Urinary bladder (tissue), 3 donors: ENCODE measurements at regions not wholly inside any gene's neighbourhood (a gene's known extent, or its start where the extent isn't known, plus 50 kb on each side); places are given as distances from the start of the nearest gene placed in this dataset.

Source experiments
- DNase-seq: peaks from one replicate; pipeline ENCODE4 v3.0.0-alpha.2; 2015; ENCODE audit errors: extremely low spot score
- H3K27ac ChIP-seq: one replicate; pipeline ENCODE4 v1.5.1; 2013; ENCODE audit warnings: low read depth, mild to moderate bottlenecking, moderate library complexity
- H3K36me3 ChIP-seq: one replicate; pipeline ENCODE4 v1.6.1; 2013; ENCODE audit warnings: mild to moderate bottlenecking, moderate library complexity; ENCODE audit not compliant: insufficient read depth
- H3K4me1 ChIP-seq: one replicate; pipeline ENCODE4 v1.6.1; 2013; ENCODE audit warnings: mild to moderate bottlenecking, moderate library complexity; ENCODE audit not compliant: insufficient read depth
- H3K4me3 ChIP-seq: one replicate; pipeline ENCODE4 v1.5.1; 2013; ENCODE audit warnings: low read depth, low read length
- WGBS: extraction: QIAGEN DNeasy Blood & Tissue Kit; methylation state at CpG from one replicate; pipeline ENCODE4 v1.1.7; 2013; 5-methylcytosine and 5-hydroxymethylcytosine counted together
- donor health status: healthy with polysubstance abuse.
- donor health status: healthy.

GRCh38 chr20:24718277-24718676, 230.8 kb upstream of the CST7 start:
- H3K36me3 ChIP-seq = no peaks in the 10 kb centered on the region
- DNase-seq = no peak
- no peak overlapping the region for H3K4me3 ChIP-seq
- H3K4me1 ChIP-seq = no peaks in the 10 kb centered on the region
- 78% methylated on average over 2 of the region's 2 CpGs for WGBS
- H3K27ac ChIP-seq = no peak overlapping the region

- H3K36me3 ChIP-seq = no peaks in the 10 kb centered on the region
- no peaks in the 10 kb centered on the region for H3K4me1 ChIP-seq
- 85% methylated on average over 1 of the region's 1 CpG for whole genome bisulfite sequencing
- DNase-seq = no peak
- H3K4me3 ChIP-seq = no peak overlapping the region
- H3K27ac ChIP-seq = no peak overlapping the region
Observed at GRCh38 chr20:24718696-24719095, 230.4 kb upstream of the CST7 start.

DNA sequence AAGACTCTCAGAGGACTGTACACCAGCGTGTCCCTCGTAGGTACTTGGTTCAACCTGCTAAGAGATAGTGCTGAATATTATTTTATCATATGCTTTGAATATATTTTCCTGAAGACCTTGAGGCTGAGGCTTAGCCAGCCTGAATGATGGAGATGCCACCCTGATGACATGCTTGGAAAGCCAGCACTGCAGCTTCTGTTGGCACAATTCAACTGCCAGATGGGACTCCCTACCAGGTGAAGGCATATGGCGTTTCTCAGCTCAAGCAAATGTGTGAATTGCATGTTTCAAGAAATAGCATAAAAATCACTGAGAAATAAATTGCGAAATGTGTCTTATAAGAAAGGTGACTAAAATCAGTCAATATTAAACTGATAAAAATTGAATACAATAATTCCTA, 228.1 kb upstream of the CST7 start:
- no peak overlapping the region for H3K27ac ChIP-seq
- no peaks in the 10 kb centered on the region for H3K4me1 ChIP-seq
- no peak overlapping the region for H3K4me3 ChIP-seq
- no peaks in the 10 kb centered on the region for H3K36me3 ChIP-seq
- 79% methylated on average over 4 of the region's 4 CpGs for WGBS
- no peak for DNase-seq

GRCh38 chr20:24721891-24722568, 227.0 kb upstream of the CST7 start:
- H3K4me3 ChIP-seq = no peak overlapping the region
- H3K4me1 ChIP-seq = no peaks in the 10 kb centered on the region
- 63% methylated on average over 2 of the region's 2 CpGs for WGBS
- H3K27ac ChIP-seq = no peak overlapping the region
- no peak for DNase-seq
- H3K36me3 ChIP-seq = no peaks in the 10 kb centered on the region

DNA sequence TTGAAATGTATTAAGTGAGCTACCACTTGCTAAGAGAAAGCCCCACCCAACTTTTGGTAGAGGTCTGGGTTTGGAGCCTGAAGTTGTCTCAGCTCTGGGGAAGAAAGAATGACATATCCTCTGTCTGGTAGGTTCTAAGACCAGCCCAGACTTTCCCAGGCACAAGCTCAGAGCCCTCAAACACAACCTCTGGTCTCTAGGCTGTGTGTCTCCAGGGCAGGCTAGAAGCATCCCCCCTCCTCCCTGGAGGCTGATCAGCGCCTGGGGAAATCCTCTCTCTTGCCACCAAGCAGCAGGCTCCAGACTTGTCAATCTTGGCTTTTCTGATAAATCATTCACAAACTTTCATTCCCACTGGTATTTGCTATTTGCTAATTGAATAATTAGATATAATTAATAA, 226.5 kb upstream of the CST7 start:
- DNase-seq = no peak
- Histone ChIP-seq H3K4me3 (no peak overlapping the region), H3K27ac (no peak overlapping the region), H3K4me1 (no peaks in the 10 kb centered on the region), H3K36me3 (no peaks in the 10 kb centered on the region)
- 76% methylated on average over 1 of the region's 1 CpG for whole genome bisulfite sequencing

DNA sequence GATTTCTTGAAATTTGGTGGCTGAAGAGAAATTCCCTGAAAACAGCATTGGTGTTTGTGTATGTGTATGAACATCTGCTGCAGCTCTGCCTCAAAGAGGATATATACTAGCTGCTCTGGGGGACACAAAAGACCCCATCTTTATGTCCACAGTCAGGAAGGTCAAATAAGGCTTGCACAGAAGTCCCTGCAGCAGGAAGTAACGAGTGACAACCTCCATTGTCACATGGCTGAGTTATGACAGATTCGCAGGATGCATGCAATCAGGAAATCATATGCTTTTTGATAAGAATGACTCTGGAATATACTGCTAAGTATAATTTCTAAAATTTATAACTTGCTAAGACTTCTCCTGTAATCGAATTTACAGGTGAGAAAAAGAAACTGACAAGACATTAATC, 225.9 kb upstream of the CST7 start:
- Histone ChIP-seq H3K27ac (no peak overlapping the region), H3K4me1 (no peaks in the 10 kb centered on the region), H3K36me3 (no peaks in the 10 kb centered on the region), H3K4me3 (no peak overlapping the region)
- no peak for DNase-seq
- WGBS = 42% methylated on average over 3 of the region's 3 CpGs

- WGBS = 68% methylated on average over 13 of the region's 13 CpGs
- DNase-seq = no peak
- Histone ChIP-seq H3K4me3 (no peak overlapping the region), H3K36me3 (no peaks in the 10 kb centered on the region), H3K27ac (no peak overlapping the region), H3K4me1 (no peaks in the 10 kb centered on the region)
Observed at GRCh38 chr20:24723647-24724352, 225.3 kb upstream of the CST7 start.

DNA sequence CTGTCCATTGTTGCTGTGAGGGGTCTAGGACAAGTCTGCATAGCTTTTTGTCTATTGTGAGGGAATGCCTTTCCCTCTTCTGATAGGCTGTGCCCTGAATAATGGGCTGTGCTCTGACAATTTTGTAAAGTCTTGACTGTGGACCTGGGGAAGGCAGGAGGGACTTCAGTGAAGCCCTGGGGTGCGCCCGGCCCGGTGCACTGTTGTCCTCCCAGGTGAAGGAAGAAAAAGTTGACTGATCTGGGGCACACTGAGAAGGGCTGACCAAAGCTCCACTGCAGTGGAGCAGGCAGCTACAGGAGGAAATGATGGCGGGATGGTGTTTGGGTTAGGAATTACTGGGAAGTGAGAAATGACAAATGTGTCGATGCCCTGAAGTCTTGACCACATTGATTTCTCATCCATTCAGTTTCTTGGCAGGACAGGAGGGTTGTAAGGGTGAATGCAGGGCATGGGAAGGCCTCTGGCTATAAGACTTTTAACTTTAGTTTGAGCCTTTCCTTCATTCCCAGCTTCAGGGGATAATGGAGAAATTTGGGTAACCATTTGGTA, 224.0 kb upstream of the CST7 start:
- 89% methylated on average over 5 of the region's 5 CpGs for WGBS
- Histone ChIP-seq H3K27ac (no peak overlapping the region), H3K36me3 (no peaks in the 10 kb centered on the region), H3K4me3 (no peak overlapping the region), H3K4me1 (no peaks in the 10 kb centered on the region)
- DNase-seq = no peak

GRCh38 chr20:24727795-24728194, 221.3 kb upstream of the CST7 start:
- H3K4me1 ChIP-seq = no peaks in the 10 kb centered on the region
- no peak overlapping the region for H3K27ac ChIP-seq
- no peak overlapping the region for H3K4me3 ChIP-seq
- no peaks in the 10 kb centered on the region for H3K36me3 ChIP-seq
- DNase-seq = no peak
- WGBS = 93% methylated on average over 1 of the region's 1 CpG

GRCh38 chr20:24729896-24730605, 219.0 kb upstream of the CST7 start:
- no peak for DNase-seq

DNA sequence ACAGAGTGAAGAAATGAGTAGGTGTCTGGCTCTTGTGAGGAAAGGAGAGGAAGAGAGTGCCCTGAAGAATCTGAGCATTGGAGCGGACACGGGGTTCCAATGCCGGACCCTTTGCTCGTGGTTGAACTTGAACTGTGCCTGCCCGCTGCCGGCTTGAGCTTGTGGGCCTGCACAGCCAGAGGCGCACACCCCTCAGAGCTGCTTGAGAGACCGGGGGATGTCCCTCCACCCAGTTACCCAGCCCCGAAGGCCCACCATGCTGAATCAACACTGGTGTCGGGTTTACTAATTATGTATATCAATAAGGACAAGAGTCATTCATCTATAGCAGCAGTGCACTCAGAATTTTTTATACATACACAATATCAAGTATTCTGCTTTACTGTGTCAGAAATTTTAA, 218.3 kb upstream of the CST7 start:
- H3K36me3 ChIP-seq = no peaks in the 10 kb centered on the region
- no peak for DNase-seq
- no peak overlapping the region for H3K27ac ChIP-seq
- 92% methylated on average over 10 of the region's 10 CpGs for WGBS
- no peaks in the 10 kb centered on the region for H3K4me1 ChIP-seq
- no peak overlapping the region for H3K4me3 ChIP-seq

More at GRCh38 chr20:24729896-24730605, 219.0 kb upstream of the CST7 start:
- Histone ChIP-seq H3K4me3 (no peak overlapping the region), H3K27ac (no peak overlapping the region), H3K36me3 (no peaks in the 10 kb centered on the region), H3K4me1 (no peaks in the 10 kb centered on the region)
- WGBS = 90% methylated on average over 17 of the region's 17 CpGs

DNA sequence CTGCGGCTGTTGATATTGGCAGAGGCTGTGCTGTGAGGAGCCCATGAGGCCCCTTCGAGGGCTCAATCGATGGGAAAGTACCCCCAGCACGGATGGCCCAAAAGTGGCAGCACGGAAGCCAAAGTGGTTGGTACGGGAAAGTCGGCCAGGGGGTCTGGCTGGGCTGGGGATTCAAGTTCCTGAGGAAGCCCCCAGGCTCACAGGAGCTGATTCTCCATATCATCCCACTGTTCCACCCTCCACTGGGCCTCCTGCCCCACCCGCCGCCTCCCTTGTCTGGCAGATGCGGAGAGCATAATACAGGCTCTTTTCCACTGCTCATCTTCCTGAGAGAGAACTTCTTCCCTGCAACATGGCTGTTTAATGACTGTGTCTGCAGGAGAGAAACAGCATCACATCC, 217.8 kb upstream of the CST7 start:
- 89% methylated on average over 10 of the region's 10 CpGs for WGBS
- no peaks in the 10 kb centered on the region for H3K36me3 ChIP-seq

DNA sequence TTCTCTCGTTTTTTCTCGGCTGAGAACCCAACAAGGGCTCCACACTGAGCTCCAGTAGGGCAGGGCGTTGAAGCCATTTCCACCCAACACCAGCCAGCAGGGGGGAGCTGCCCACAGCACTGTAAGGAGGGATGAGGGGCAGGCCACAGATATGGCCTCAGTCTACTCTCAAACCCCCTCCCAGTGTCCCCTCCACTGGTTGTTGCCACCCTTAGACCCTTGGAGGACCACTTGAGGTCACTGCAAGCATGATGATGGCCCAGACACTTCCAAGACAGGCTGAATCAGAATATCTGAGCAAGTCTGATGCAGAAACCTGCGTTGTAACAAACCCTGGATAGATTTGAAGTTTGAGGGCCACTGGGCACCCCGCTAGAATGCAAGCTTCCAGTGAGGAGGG, 217.0 kb upstream of the CST7 start:
- no peak overlapping the region for H3K4me3 ChIP-seq
- no peak for DNase-seq
- H3K36me3 ChIP-seq = no peaks in the 10 kb centered on the region
- no peaks in the 10 kb centered on the region for H3K4me1 ChIP-seq
- no peak overlapping the region for H3K27ac ChIP-seq
- WGBS = 86% methylated on average over 5 of the region's 5 CpGs

More for the DNA sequence above, 217.8 kb upstream of the CST7 start:
- Histone ChIP-seq H3K27ac (no peak overlapping the region), H3K4me3 (no peak overlapping the region), H3K4me1 (no peaks in the 10 kb centered on the region)
- no peak for DNase-seq

DNA sequence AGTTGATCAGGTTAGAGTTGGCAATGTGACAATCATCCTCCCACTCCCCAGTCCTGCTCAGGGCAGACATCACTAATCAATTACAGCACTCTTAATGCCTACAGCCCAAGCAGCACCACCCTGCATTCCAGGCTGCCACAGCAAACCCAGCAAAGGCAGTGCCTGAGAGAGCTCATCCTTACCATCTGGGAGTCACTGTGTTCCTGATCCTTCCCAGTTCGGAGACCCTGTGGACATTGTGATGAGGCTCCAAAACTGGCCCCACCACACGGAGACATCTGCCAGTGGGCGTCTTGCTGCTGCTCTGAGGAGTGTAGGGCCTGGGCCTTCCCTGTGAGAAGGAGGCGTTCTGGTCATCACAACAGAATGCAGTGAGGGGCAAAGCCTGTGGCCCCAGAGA, 216.5 kb upstream of the CST7 start:
- 85% methylated on average over 4 of the region's 4 CpGs for WGBS
- no peak for DNase-seq
- H3K4me3 ChIP-seq = no peak overlapping the region
- no peaks in the 10 kb centered on the region for H3K36me3 ChIP-seq
- H3K27ac ChIP-seq = no peak overlapping the region
- H3K4me1 ChIP-seq = no peaks in the 10 kb centered on the region
